ENCODE measurements at regions not wholly inside any gene's neighbourhood (a gene's known extent, or its start where the extent isn't known, plus 50 kb on each side); places are given as distances from the start of the nearest gene placed in this dataset.

- no peak overlapping the region for H3K27ac ChIP-seq (ENCODE audit: low read depth, low read length)
- TF ChIP-seq CTCF (IDR thresholded peaks at IDR 0.05; ENCODE audit: low read depth, low read length) = no peak
- H3K27me3 ChIP-seq (ENCODE audit: control insufficient read depth, insufficient read depth, low read length) = no peaks in the 10 kb centered on the region
- POLR2A ChIA-PET = no interaction called here
- no peak overlapping the region for H3K4me3 ChIP-seq (ENCODE audit: low read depth, low read length)
- peaks cover 61% of the 10 kb centered on the region for H3K9me3 ChIP-seq (ENCODE audit: control insufficient read depth, insufficient read depth, low read length)
- CTCF ChIA-PET = no interaction called here
- DNase-seq (ENCODE audit: low read depth, low spot score) = no peak
Measured at GRCh38 chr10:131418681-131419080, 107.2 kb upstream of the TCERG1L start.

- ChIA-PET POLR2A (no interaction called here), CTCF (no interaction called here)
- TF ChIP-seq CTCF (IDR thresholded peaks at IDR 0.05; ENCODE audit: low read depth, low read length) = no peak
- Histone ChIP-seq H3K27ac (ENCODE audit: low read depth, low read length) (no peak overlapping the region), H3K9me3 (ENCODE audit: control insufficient read depth, insufficient read depth, low read length) (peaks cover 67% of the 10 kb centered on the region), H3K27me3 (ENCODE audit: control insufficient read depth, insufficient read depth, low read length) (no peaks in the 10 kb centered on the region), H3K4me3 (ENCODE audit: low read depth, low read length) (no peak overlapping the region)
- DNase-seq (ENCODE audit: low read depth, low spot score) = no peak
Measured at GRCh38 chr10:131419797-131420196, 108.3 kb upstream of the TCERG1L start.

- POLR2A ChIA-PET = no interaction called here
- H3K27ac ChIP-seq (ENCODE audit: low read depth, low read length) = no peak overlapping the region
- CTCF ChIA-PET = no interaction called here
- no peak for DNase-seq (ENCODE audit: low read depth, low spot score)
- no peak for TF ChIP-seq CTCF (IDR thresholded peaks at IDR 0.05; ENCODE audit: low read depth, low read length)
- no peaks in the 10 kb centered on the region for H3K27me3 ChIP-seq (ENCODE audit: control insufficient read depth, insufficient read depth, low read length)
- no peak overlapping the region for H3K4me3 ChIP-seq (ENCODE audit: low read depth, low read length)
- H3K9me3 ChIP-seq (ENCODE audit: control insufficient read depth, insufficient read depth, low read length) = peaks cover 71% of the 10 kb centered on the region
Measured at GRCh38 chr10:131420867-131421266, 109.3 kb upstream of the TCERG1L start.

GRCh38 chr10:131421381-131421780, 109.9 kb upstream of the TCERG1L start:
- no peak for TF ChIP-seq CTCF (IDR thresholded peaks at IDR 0.05; ENCODE audit: low read depth, low read length)
- Histone ChIP-seq H3K27ac (ENCODE audit: low read depth, low read length) (no peak overlapping the region), H3K27me3 (ENCODE audit: control insufficient read depth, insufficient read depth, low read length) (no peaks in the 10 kb centered on the region), H3K9me3 (ENCODE audit: control insufficient read depth, insufficient read depth, low read length) (peaks cover 72% of the 10 kb centered on the region), H3K4me3 (ENCODE audit: low read depth, low read length) (no peak overlapping the region)
- no peak for DNase-seq (ENCODE audit: low read depth, low spot score)
- ChIA-PET POLR2A (no interaction called here), CTCF (interaction anchor here (0.6 kb wide), 1 partner anchor 1264 kb away, joined by 4 read pairs; no protein-coding TSS in a partner anchor)

GRCh38 chr10:131422731-131423130, 111.2 kb upstream of the TCERG1L start:
- Histone ChIP-seq H3K9me3 (ENCODE audit: control insufficient read depth, insufficient read depth, low read length) (peaks cover 70% of the 10 kb centered on the region), H3K27ac (ENCODE audit: low read depth, low read length) (no peak overlapping the region), H3K27me3 (ENCODE audit: control insufficient read depth, insufficient read depth, low read length) (no peaks in the 10 kb centered on the region), H3K4me3 (ENCODE audit: low read depth, low read length) (no peak overlapping the region)
- CTCF ChIA-PET = no interaction called here
- DNase-seq (ENCODE audit: low read depth, low spot score) = no peak
- POLR2A ChIA-PET = no interaction called here
- no peak for TF ChIP-seq CTCF (IDR thresholded peaks at IDR 0.05; ENCODE audit: low read depth, low read length)
